Limb (tissue), 2 donors: ENCODE measurements at regions not wholly inside any gene's neighbourhood (a gene's known extent, or its start where the extent isn't known, plus 50 kb on each side); places are given as distances from the start of the nearest gene placed in this dataset.
"Not testable (repeated sequence)": the region's sequence is repeated elsewhere in the genome, so short reads cannot be mapped to it uniquely, and the experiment has no call there.

Experiments
- DNase-seq, 2 donors: peaks; one replicate each; pipeline ENCODE4 v3.0.0-alpha.2; 2016; ENCODE audit errors: extremely low spot score in 2 of 2

DNA sequence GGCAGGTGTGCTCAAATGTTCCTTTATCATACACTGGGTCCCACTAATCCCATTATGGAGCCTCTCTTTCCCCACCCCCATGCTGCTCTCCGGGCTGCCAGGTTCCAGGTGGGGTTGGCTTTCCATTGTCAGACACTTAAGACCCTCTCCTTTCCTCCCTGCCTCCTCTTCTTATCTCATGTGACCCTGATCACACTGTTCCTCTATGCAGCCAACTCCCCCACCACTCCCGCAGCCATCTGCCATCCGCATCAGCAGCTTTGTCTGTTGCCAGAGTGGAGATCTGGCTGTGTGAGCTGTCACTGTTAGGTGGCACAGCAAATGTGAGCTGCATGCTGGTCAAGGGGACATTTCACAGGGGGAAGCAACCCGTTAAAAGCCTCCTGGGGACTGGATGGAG lies 391.4 kb downstream of the TNS3 start:
- DNase-seq, result no peak

DNA sequence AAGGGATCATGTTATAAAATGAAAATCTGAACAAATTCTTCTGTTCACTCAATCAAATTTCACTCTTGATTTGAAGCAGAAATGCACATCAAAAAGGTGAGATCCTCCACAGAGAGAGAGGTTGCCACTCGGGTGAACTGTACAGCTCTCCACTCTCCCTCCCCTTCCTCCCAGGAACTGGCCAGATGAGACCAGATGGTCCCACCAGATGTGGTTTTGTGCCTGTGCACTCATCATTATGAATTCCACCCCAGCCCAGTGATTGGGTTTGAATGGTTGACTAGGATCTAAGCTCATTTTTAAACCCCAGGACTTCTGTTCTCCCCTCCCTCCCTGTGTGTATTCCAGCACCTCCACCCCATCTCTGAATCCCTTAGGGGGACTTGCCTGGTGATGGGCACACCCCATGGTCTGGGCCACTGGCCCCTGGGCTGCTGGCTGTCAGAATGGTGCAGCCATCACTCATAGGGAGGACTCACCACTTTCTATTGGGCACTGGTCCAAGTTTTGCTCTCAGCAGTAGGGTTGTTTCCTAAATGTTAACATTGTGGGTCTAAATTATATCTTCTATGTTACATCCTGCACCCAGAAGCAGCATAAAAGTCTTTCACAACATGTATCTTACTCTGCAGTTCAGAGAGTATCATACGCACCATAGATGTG lies 393.1 kb downstream of the TNS3 start:
- no peak for DNase-seq

DNA sequence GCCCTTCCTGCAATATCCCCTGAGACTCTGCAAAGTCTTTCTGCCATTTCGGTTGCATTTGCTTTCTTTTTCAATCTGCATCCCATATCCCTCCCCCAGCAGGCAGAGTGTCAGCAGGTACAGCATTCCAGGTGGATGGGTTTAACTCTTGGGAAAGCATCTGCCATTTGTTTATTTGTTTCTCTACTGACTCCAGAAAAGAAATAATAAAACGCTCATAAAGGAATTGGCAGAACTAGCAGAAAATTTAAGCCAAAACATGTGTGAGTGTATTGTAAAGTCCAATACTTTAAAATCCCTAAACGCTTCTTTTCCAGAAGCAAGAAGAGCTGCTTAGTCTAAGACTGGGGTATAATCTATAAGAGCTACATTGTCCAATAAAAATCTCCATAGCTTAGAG lies 393.8 kb downstream of the TNS3 start:
- peak in 1 of 2 donors; percentile 70 for DNase-seq

DNA sequence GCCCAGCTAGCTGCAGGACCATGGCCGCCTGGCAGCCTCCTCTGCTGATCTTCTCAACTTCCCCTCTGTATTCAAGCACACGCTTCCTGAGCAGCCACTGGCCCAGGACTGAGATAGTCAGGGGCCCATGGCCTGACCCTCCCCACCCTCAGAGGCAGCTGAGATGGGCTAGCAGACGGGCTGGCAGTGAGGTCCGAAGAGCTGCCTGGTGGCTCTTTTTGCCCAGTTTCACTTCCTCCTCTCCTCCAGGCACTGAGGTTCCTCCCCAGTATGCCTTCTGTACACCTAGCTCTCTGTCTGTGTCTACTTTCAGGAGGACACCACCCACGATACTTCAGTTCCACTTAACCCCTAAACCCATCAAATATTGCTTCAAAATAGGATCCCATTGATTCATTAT lies 395.6 kb downstream of the TNS3 start:
- DNase-seq, result no peak

DNA sequence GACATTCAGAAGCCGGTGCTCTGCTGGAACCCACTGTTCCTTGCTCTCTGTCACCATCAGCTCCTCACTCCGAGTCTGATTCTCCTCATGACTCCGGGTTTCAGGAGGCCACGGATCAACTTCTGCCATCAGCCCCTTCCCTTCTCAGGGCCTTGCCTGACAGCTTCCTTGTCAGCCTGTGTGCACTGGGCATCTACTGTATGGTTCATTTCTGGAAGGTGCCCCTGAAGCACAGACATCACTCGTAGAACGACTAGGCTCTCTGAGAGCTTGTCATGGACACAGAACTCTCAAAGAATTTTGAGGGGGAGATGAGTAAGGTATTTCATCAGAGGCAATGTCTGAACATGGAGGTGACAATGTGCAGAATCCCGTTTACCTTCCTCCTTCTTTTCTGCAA lies 396.1 kb downstream of the TNS3 start:
- DNase-seq, result no peak

DNA sequence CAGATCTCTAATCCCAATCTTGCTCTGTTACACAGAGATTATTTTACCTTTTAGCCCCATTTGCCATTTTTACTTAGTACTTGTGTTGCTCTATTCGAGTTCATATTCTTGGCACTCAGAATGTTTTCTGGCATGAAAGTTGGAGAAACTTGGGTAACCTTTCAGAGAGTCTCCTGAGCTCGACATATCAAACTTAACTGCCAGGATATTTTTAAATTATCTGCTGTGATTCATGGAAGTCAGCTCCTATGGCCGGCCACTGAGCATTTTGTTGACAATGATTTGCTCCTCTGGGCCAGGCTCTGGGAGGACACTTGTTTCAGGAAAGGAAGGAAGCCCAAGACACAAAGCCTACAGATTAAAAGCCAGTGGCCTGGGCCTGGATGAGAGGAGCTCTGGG lies 396.7 kb downstream of the TNS3 start:
- peak in 1 of 2 donors; percentile 13 for DNase-seq

DNA sequence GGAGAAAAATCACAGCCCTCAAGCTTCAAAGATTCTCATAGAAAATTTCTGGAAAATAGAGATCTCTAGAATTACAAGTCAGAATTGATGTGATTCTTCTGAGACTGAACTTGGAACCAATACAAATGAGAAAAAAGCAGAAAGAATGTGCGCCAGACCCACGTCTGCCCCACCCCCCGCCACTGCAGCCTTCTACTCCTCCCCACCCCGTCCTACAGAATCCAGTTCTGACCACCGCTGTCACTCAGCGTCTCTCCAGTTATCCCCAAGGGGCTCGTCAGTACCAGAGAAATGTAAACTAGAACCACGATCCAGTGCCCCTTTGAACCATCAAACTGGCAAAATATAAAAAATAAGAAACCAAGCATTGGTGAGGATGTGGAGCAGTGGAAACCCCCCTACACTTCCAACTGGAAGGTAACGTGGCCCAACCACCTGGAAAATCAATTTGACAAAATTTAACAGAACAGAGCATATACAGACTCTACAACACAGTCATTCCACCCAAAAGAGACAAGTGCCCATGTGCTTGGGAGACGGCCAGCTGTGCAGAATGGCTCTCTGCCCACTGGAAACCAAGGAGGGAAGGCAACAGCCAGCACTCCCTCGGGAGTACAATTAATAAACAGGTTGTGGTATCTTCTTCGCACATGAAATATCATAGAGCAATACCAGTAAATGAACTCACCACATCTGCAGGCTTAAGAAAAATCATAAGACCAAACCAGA lies 397.9 kb downstream of the TNS3 start:
- peak; percentile 30 to 40 for DNase-seq

DNA sequence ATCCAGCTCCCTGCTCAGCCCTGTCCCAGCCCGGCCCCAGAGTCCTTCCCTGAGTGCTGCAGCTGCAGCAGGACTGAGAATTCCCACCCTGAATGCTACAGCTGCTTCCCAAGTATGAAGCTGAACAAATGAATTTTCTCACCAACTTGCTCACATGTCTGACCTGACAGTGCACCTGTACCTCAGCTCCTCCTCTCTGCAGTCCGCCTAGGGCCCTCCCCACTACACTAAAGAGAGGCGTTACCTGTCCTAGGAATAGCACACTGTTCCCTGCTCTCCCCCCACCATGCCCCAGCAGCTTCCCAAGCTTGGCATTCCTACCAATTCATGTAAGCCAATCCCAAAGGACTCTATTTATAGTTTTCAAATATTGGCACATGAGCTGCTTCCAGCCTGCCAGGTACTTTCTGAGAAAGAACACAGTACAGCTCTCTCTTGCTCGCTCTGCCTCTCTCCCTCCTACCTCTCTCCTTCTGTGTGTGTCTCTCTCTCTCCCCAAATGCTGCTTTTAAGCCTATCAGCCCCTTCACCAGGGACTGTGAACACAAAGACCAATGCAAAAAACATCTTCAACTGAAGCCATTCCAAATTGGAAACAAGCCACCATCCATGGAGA lies 400.1 kb downstream of the TNS3 start:
- peak; percentile 44 to 59 for DNase-seq

DNA sequence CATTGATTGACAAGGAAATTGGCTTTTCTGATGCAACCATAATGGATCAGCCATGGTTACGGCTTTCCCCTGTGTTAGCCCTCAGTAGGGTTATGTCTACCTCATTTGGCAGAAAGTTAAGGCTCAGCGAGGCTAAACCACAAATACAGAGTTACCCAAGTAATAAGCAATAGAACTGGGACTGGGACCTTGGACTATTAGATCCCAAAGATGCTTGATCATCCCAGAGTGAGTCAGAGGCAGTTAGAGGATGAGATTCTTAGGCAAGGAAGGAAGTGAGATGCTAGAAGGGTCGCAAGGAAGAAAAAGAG lies 401.4 kb downstream of the TNS3 start:
- DNase-seq, result no peak

DNA sequence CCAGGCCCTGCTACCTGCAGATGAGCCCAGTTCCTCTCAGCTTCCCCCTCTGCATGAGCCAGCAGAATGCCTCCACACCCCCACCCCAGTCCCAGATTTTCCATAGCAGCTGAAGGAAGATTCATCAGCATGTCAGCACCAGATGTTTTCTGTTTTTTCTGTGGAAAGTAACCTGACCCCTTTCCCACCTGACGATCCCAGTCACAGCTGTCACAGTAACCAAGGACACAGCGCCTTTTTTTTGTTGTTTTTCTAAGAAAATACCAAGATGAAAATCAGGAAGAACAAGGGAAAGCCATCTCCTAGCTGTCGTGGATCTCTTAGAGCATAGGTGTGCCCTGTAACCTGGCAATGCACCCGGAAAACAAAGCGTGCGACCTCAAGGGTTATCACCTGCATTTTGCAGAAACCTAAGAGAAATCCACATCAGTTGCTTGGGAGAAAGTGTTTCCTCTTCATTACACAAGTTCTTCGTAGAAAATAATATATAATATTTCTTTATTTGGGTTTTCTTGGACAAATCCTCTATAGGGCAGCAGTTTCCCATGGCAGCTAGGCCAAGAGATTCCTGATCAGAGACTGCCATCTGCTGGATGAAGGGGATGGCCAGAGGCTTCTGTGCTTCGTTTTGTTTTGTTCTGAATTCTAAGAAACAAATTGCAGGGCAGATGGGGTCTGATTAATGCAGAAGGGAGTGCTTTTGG lies 401.9 kb downstream of the TNS3 start:
- peak; percentile 80 to 92 for DNase-seq

DNA sequence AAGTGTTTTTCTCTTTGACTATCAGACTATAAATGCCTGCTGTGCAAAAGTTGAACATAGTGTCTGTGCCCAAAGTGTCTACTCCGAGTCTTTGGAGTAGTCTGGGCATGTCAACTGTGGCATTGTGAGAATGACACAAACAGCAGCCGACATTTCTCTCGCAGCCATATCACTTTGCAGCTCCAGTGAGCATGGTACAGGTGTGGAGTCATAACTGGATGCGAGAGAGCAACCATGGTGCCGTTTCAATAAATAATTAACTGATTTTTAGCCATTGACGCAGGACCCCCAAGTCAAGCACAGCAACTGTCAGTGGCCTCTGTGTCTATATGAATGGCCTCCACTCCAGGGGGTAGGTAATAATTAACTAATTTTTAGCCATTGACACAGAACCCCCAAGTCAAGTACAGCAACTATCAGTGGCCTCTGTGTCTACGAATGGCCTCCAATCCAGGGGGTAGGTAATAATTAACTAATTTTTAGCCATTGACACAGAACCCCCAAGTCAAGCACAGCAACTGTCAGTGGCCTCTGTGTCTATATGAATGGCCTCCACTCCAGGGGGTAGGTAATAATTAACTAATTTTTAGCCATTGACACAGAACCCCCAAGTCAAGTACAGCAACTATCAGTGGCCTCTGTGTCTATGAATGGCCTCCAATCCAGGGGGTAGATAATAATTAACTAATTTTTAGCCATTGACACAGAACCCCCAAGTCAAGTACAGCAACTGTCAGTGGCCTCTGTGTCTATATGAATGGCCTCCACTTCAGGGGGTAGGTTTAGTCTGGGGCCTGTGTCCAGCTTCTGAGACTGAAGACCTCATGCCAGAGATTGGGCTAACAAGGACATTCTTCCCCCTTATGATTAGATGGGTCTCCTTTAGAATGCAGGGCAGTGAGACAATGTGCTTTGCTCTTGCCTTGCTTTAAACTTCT lies 409.0 kb downstream of the TNS3 start:
- not testable (repeated sequence) for DNase-seq

DNA sequence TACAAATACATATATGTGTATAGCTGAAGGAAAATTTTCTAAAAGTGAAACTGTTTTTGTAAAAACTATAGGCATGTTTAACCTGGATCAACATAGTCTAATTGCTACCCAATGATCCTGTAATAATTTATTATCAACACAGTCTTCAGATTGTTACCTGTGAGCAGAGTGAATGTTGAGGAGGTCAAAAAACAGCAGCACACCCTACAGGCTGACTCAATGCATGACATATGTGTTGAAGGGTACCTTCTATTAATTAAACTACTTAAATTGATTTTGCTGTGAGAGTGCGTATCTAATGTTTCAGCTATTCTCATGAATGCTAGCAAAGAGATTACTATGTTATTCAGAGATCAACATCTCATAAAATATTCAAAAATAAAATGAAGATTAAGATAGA lies 411.4 kb downstream of the TNS3 start:
- no peak for DNase-seq

DNA sequence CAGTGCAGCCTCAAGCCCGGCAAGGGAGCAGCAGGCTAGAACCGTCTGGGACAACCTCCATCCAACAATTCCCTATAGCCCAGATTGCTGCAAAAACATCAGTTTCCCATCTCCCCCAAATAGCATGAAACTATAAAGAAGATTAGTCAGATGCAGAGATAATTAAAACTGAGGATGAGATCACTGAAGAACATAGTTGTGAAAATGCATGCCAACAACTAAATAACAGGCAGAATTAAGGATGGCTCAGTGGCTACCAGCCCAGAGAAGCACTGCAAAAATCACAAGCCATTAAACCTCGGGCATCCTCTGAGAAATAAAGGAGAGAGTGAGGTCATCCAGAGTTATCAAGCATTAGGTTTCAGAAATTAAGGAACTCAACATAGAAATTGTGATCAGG lies 427.1 kb downstream of the TNS3 start:
- no peak for DNase-seq

DNA sequence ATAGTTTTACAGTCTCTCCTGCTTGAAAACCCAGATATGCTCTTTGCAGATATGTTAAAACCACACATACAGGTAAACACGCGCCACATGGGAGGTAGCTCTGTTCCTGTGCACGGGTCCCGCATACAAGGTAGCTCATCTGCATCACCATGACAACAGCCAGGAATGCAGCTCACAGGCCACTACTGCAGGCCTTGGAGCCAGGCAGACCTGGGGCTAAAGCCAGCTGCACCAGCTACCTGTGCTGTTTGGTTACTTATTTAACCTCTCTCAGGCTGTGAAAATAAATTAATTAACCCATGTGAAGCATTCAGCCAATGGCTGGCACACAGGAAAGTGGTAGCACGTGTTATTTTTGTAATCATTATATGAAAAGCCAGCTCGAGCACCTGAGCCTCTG lies 428.3 kb downstream of the TNS3 start:
- DNase-seq, result peak in 1 of 2 donors; percentile 35

DNA sequence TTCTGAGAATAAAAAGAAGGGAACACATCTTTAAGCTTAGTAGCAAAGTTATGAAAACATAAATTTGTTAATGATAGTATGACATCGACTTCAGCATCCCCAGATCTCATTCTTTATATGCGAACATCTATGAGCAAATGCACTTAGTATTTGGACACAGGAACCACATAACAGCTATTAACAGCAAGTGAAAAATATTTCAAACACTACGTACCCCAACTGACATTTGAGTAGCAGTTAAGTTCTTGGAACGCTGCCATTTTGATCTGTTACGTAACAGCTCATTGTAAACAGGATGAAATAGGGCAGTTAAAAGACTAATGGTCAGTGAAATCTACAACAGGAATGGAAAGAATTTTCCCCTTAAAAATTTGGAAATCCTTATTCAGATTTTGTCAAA lies 428.9 kb downstream of the TNS3 start:
- peak in 1 of 2 donors; percentile 69 for DNase-seq

DNA sequence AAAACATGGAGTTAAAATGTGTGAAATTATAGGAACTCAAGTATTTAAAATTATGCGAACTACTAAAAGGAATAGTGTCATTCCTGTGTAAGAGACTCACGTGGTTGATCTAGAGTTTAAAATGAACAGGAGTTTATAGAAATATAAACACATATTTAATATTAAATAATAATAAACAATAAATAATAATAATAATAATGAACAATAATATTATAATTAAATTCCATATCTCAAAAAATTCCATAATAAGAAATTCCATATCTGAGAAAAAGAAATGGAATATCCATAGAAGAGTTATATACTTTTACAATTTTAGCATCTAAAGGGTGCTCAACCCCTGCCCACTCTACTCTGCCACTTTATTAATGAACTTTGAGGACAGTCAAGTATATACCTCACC lies 429.6 kb downstream of the TNS3 start:
- no peak for DNase-seq

DNA sequence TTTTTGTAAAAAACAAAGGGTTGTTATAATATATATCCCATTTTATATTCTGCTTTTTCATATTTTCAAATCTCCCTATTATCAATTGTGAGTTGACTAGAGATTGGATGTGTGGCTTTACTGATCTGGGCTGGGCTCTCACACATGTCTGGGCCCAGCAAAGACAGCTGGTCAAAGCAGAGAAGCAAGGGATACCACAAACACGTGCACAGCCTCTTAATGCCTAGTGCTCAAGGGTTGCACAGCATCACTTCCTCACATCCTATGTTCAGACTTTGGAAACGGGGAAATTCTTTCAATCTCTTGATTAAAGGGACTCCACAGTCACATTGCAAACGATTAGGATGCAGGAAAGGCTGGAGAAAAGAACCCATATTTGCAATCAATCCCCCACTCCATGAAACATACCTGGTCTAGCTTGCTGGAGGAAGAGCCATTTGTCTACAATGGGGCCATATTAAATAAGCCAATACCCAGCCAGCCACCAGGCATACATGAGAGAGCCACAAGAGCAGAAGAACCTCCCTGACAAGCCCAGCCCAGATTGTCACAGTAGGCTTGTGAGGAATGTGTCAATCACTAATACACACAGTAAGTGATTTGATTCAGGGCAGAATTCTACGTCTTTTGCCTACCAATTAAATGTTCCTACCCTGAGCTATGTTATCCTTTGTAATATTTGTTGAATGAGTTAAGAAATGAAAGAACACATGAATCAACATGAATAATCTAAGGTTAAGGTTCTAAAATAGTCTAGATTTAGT lies 431.2 kb downstream of the TNS3 start:
- DNase-seq, result no peak

DNA sequence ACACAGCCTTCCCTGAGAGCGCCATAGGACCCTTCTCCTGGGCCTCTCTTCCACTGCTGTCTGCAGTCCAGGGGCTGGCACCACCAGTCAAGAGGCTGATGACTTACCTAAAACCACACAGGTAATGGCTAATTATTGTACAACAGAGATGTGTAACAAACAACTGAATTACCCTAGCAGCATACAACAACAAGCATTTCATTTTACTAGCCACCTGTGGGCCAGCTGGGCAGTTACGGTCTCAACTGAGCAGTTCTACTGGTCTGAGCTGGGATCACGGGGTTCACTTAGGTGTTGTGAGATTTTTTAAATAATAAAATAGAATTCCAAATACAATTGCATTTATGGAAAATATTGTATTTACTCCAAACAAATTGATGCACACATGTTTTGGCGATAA lies 431.9 kb downstream of the TNS3 start:
- DNase-seq, result no peak

DNA sequence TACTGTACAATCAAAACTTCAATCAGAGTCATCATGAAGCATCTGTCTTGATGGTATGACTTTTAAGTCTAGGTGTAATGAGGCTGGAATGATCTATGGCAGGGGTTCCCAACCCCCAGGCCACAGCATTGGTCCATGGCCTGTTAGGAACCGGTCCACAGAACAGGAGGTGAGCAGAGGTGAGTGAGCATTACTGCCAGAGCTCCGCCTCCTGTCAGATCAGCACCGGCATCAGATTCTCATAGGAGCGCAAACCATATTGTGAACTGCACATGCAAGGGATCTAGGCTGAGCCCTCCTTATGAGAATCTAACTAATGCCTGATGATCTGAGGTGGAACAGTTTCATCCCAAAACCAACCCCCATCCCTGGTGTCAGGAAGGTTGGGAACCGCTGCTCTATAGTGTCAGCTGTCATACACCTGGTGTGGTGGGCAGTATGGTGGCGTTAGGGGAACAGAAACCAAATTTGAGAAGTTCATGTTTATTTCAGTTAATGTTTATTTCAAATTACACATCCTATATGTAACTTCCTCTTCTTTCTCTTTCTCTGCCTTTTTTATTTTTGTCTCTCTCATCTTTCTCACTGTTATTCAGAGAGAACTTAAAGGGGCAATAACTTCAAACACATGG lies 432.6 kb downstream of the TNS3 start:
- no peak for DNase-seq
